ENCODE measurements at regions not wholly inside any gene's neighbourhood (a gene's known extent, or its start where the extent isn't known, plus 50 kb on each side); places are given as distances from the start of the nearest gene placed in this dataset.

- no peaks in the 10 kb centered on the region for H3K79me2 ChIP-seq (ENCODE audit: control insufficient read depth, insufficient read depth, low read length)
- H3K4me2 ChIP-seq (replicated peaks; ENCODE audit: low read depth, low read length, poor library complexity, severe bottlenecking) = no peak overlapping the region
- H2AFZ ChIP-seq (ENCODE audit: insufficient read depth, low read depth, low read length, poor library complexity, severe bottlenecking) = no peak overlapping the region
- 83% methylated on average over 2 of the region's 2 CpGs for WGBS (ENCODE audit: insufficient coverage)
- H3K27me3 ChIP-seq (replicated peaks in 1 of 4; ENCODE audit: control extremely low read depth in 1 of 4, control insufficient read depth in 3 of 4, insufficient read depth in 4 of 4, low read length in 3 of 4) = no peaks in the 10 kb centered on the region
- no peak overlapping the region for H3K4me3 Mint-ChIP-seq
- H3K27me3 Mint-ChIP-seq = no peaks in the 10 kb centered on the region
- H3K27ac ChIP-seq (ENCODE audit: low read length in 2 of 2) = no peak overlapping the region
- CTCF ChIA-PET = no interaction called here
- H3K9me3 Mint-ChIP-seq (ENCODE audit: insufficient read depth) = peaks cover 13% of the 10 kb centered on the region
- no peaks in the 10 kb centered on the region for H3K4me1 Mint-ChIP-seq
- ATAC-seq (ENCODE audit: low read depth) (no peak), DNase-seq (no peak)
- no peaks in the 10 kb centered on the region for H4K20me1 ChIP-seq (ENCODE audit: control insufficient read depth, insufficient read depth, low read length, poor library complexity, severe bottlenecking)
- intact Hi-C loops (cut with micrococcal nuclease) = no loop called here
- H3K9me3 ChIP-seq (ENCODE audit: control extremely low read depth in 1 of 3, control insufficient read depth in 2 of 3, insufficient read depth in 1 of 3, low read length in 2 of 3) = no peaks in the 10 kb centered on the region
- POLR2A ChIA-PET = no interaction called here
- H3K36me3 ChIP-seq (replicated peaks in 1 of 2; ENCODE audit: control extremely low read depth in 1 of 2, control insufficient read depth in 1 of 2, extremely low read depth in 1 of 2, insufficient read depth in 2 of 2, low read length in 1 of 2) = no peaks in the 10 kb centered on the region
- H3K4me1 ChIP-seq (ENCODE audit: control insufficient read depth in 2 of 2, insufficient read depth in 2 of 2, low read length in 2 of 2) = no peaks in the 10 kb centered on the region
- TF ChIP-seq EZH2 (IDR thresholded peaks at IDR 0.05; ENCODE audit: borderline replicate concordance, insufficient read depth, low read depth, low read length, poor library complexity, severe bottlenecking) (no peak), CTCF (IDR thresholded peaks at IDR 0.05) (no peak)
- no peak overlapping the region for H3K9ac ChIP-seq (ENCODE audit: low read length)
- H3K4me3 ChIP-seq (ENCODE audit: control extremely low read depth in 1 of 5, extremely low read depth in 1 of 5, insufficient read depth in 1 of 5, low read depth in 2 of 5, low read length in 4 of 5) = no peak overlapping the region
- H3K27ac Mint-ChIP-seq = no peak overlapping the region
These were observed 1141.8 kb upstream of the PCDH7 start for GRCh38 chr4:29578329-29578728.

DNA sequence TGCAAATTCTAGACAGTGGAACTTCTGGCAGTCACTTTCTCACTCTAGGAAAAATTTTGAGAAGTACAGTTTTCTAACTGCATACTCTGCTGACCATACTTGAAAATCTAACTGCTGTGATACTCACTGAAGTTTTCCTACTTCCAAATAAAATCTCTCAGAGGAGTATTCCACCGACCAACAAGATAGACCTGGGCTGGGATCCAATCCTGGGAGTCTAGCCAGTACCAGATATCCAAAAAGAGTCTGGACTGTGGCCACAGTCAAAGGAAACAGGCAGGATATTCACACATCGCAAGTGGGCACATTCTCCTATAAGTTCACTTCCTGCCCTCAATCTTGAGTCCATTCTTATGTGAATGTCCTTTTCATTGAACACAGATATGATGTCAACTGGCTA lies 1138.7 kb upstream of the PCDH7 start:
- ChIA-PET CTCF (no interaction called here), POLR2A (no interaction called here)
- H3K9ac ChIP-seq (ENCODE audit: low read length) = no peak overlapping the region
- ATAC-seq (ENCODE audit: low read depth) (no peak), DNase-seq (no peak)
- H4K20me1 ChIP-seq (ENCODE audit: control insufficient read depth, insufficient read depth, low read length, poor library complexity, severe bottlenecking) = no peaks in the 10 kb centered on the region
- no peak overlapping the region for H3K4me2 ChIP-seq (replicated peaks; ENCODE audit: low read depth, low read length, poor library complexity, severe bottlenecking)
- 37% methylated on average over 2 of the region's 2 CpGs for WGBS (ENCODE audit: insufficient coverage)
- H3K4me3 ChIP-seq (ENCODE audit: control extremely low read depth in 1 of 5, extremely low read depth in 1 of 5, insufficient read depth in 1 of 5, low read depth in 2 of 5, low read length in 4 of 5) = no peak overlapping the region
- H3K4me3 Mint-ChIP-seq = no peak overlapping the region
- H2AFZ ChIP-seq (ENCODE audit: insufficient read depth, low read depth, low read length, poor library complexity, severe bottlenecking) = no peak overlapping the region
- no peaks in the 10 kb centered on the region for H3K9me3 ChIP-seq (ENCODE audit: control extremely low read depth in 1 of 3, control insufficient read depth in 2 of 3, insufficient read depth in 1 of 3, low read length in 2 of 3)
- H3K4me1 ChIP-seq (ENCODE audit: control insufficient read depth in 2 of 2, insufficient read depth in 2 of 2, low read length in 2 of 2) = no peaks in the 10 kb centered on the region
- H3K27me3 ChIP-seq (replicated peaks in 1 of 4; ENCODE audit: control extremely low read depth in 1 of 4, control insufficient read depth in 3 of 4, insufficient read depth in 4 of 4, low read length in 3 of 4) = no peaks in the 10 kb centered on the region
- TF ChIP-seq EZH2 (IDR thresholded peaks at IDR 0.05; ENCODE audit: borderline replicate concordance, insufficient read depth, low read depth, low read length, poor library complexity, severe bottlenecking) (no peak), CTCF (IDR thresholded peaks at IDR 0.05) (no peak)
- no peak overlapping the region for H3K27ac ChIP-seq (ENCODE audit: low read length in 2 of 2)
- H3K27ac Mint-ChIP-seq = no peak overlapping the region
- H3K27me3 Mint-ChIP-seq = no peaks in the 10 kb centered on the region
- intact Hi-C loops (cut with micrococcal nuclease) = no loop called here
- peaks cover 16% of the 10 kb centered on the region for H3K9me3 Mint-ChIP-seq (ENCODE audit: insufficient read depth)
- no peaks in the 10 kb centered on the region for H3K36me3 ChIP-seq (replicated peaks in 1 of 2; ENCODE audit: control extremely low read depth in 1 of 2, control insufficient read depth in 1 of 2, extremely low read depth in 1 of 2, insufficient read depth in 2 of 2, low read length in 1 of 2)
- no peaks in the 10 kb centered on the region for H3K79me2 ChIP-seq (ENCODE audit: control insufficient read depth, insufficient read depth, low read length)
- no peaks in the 10 kb centered on the region for H3K4me1 Mint-ChIP-seq

Data from B cell (primary cell).